ENCODE measurements at regions not wholly inside any gene's neighbourhood (a gene's known extent, or its start where the extent isn't known, plus 50 kb on each side); places are given as distances from the start of the nearest gene placed in this dataset.

DNA sequence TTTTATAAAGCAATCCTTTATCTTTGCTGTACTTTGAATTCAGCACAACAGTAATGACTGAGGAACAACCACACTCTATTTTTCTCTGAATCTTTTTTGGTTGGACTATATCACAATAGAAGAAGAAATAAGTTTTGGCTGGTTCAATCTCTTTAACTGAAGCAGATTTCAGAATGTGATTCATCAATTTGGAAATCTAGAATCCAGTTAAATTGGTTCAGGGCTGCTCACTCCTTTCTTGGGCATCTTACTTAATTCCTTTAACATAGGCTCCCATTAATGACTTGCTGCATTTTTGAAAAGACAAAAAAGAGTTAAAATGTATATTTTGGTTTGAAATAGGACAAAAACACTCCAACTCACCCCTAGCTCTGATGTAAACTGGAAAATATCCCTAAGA, 688.3 kb upstream of the NECTIN3 start:
- Histone ChIP-seq H3K27me3 (ENCODE audit: control insufficient read depth in 1 of 2, insufficient read depth in 2 of 2, low read length in 2 of 2) (no peaks in the 10 kb centered on the region), H3K9me3 (ENCODE audit: control insufficient read depth in 2 of 2, low read length in 2 of 2) (no peaks in the 10 kb centered on the region), H3K36me3 (ENCODE audit: control insufficient read depth in 2 of 2, insufficient read depth in 2 of 2, low read length in 2 of 2) (no peaks in the 10 kb centered on the region), H3K27ac (ENCODE audit: low read length) (no peak overlapping the region), H3K9ac (ENCODE audit: low read length in 2 of 2) (no peak overlapping the region), H3K4me1 (ENCODE audit: control insufficient read depth, insufficient read depth, low read length) (no peaks in the 10 kb centered on the region), H3K4me3 (ENCODE audit: low read length in 2 of 2) (no peak overlapping the region)

DNA sequence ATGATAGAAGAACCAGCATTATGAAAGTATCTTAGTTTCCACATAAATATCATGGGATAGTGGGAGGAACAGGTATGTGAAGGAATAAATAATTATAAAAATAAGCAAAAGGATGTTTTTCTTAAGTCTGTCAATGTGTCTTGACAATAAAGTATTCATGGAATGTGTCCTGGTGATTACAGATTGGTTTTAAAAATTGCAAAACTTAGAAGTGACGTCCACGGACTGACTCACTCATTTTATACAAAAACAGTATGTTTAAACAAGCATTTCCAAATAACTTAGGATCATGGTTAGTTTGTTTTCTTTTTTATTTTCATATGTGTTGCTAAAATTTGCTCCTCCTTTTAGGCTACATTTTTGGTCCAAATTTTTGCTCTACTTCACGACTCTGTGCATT, 687.0 kb upstream of the NECTIN3 start:
- H3K36me3 ChIP-seq (ENCODE audit: control insufficient read depth in 2 of 2, insufficient read depth in 2 of 2, low read length in 2 of 2) = no peaks in the 10 kb centered on the region
- no peaks in the 10 kb centered on the region for H3K9me3 ChIP-seq (ENCODE audit: control insufficient read depth in 2 of 2, low read length in 2 of 2)
- no peak overlapping the region for H3K9ac ChIP-seq (ENCODE audit: low read length in 2 of 2)
- H3K4me1 ChIP-seq (ENCODE audit: control insufficient read depth, insufficient read depth, low read length) = no peaks in the 10 kb centered on the region
- no peak overlapping the region for H3K27ac ChIP-seq (ENCODE audit: low read length)
- no peak overlapping the region for H3K4me3 ChIP-seq (ENCODE audit: low read length in 2 of 2)
- no peaks in the 10 kb centered on the region for H3K27me3 ChIP-seq (ENCODE audit: control insufficient read depth in 1 of 2, insufficient read depth in 2 of 2, low read length in 2 of 2)

DNA sequence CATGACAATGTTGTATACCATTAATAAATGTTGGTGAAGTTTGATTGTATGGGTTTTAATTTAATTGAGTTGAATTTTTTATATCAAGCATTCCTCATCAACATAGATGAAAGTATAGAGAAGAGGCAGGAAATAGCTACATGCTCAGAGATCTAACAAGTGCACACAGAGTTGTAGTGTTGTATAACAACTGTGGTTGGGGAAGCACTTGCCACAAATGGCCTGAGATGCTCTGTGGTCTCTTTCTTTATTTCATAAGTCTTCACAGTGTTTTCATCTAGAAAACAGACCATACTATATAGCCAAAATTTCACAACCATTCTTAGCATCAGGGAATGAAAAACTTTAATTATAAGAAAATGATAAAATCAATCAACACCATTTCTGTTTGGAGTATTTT, 682.6 kb upstream of the NECTIN3 start:
- Histone ChIP-seq H3K27me3 (ENCODE audit: control insufficient read depth in 1 of 2, insufficient read depth in 2 of 2, low read length in 2 of 2) (no peaks in the 10 kb centered on the region), H3K27ac (ENCODE audit: low read length) (no peak overlapping the region), H3K4me1 (ENCODE audit: control insufficient read depth, insufficient read depth, low read length) (no peaks in the 10 kb centered on the region), H3K36me3 (ENCODE audit: control insufficient read depth in 2 of 2, insufficient read depth in 2 of 2, low read length in 2 of 2) (no peaks in the 10 kb centered on the region), H3K4me3 (ENCODE audit: low read length in 2 of 2) (no peak overlapping the region), H3K9ac (ENCODE audit: low read length in 2 of 2) (no peak overlapping the region), H3K9me3 (ENCODE audit: control insufficient read depth in 2 of 2, low read length in 2 of 2) (no peaks in the 10 kb centered on the region)

DNA sequence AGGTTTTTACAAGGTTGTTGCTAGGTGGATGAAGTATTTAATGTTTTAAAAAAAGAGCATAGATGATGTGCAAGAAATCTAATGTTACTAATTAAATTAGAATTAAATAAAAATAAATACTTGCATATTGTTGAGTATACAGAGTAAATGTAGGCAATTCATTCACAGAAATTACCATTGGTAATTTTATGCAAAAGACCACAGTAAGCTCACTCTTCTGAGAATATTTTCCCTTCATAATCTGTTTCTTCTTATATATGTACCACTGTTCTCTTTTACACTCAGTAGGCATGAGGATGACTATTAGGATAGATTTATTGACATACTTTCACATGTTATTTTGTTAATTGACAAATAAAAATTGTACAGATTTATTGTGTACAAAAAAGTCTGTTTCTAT, 681.2 kb upstream of the NECTIN3 start:
- H3K4me1 ChIP-seq (ENCODE audit: control insufficient read depth, insufficient read depth, low read length) = no peaks in the 10 kb centered on the region
- no peaks in the 10 kb centered on the region for H3K9me3 ChIP-seq (ENCODE audit: control insufficient read depth in 2 of 2, low read length in 2 of 2)
- H3K9ac ChIP-seq (ENCODE audit: low read length in 2 of 2) = no peak overlapping the region
- H3K4me3 ChIP-seq (ENCODE audit: low read length in 2 of 2) = no peak overlapping the region
- no peaks in the 10 kb centered on the region for H3K36me3 ChIP-seq (ENCODE audit: control insufficient read depth in 2 of 2, insufficient read depth in 2 of 2, low read length in 2 of 2)
- no peak overlapping the region for H3K27ac ChIP-seq (ENCODE audit: low read length)
- no peaks in the 10 kb centered on the region for H3K27me3 ChIP-seq (ENCODE audit: control insufficient read depth in 1 of 2, insufficient read depth in 2 of 2, low read length in 2 of 2)

DNA sequence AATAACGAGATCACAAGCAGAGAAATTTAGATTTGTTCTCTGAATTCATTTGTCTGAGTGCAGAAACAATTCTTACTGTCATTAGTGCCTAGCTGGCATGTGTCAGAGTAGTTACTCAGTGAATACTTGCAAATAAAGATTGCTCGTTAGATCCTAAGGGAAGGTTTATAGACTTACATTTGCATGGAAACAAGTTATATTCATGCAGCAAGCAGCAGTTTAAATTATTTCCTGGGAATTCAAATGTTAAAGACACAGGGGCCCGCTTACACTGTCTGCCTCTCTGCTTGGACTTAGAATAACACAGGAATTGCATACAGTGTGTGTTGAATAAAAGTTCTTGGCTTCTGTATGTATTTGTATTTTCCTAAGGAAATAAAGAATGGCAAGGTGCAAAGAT, 680.6 kb upstream of the NECTIN3 start:
- H3K9me3 ChIP-seq (ENCODE audit: control insufficient read depth in 2 of 2, low read length in 2 of 2) = no peaks in the 10 kb centered on the region
- H3K9ac ChIP-seq (ENCODE audit: low read length in 2 of 2) = no peak overlapping the region
- no peaks in the 10 kb centered on the region for H3K36me3 ChIP-seq (ENCODE audit: control insufficient read depth in 2 of 2, insufficient read depth in 2 of 2, low read length in 2 of 2)
- no peak overlapping the region for H3K27ac ChIP-seq (ENCODE audit: low read length)
- H3K4me1 ChIP-seq (ENCODE audit: control insufficient read depth, insufficient read depth, low read length) = no peaks in the 10 kb centered on the region
- H3K27me3 ChIP-seq (ENCODE audit: control insufficient read depth in 1 of 2, insufficient read depth in 2 of 2, low read length in 2 of 2) = no peaks in the 10 kb centered on the region
- no peak overlapping the region for H3K4me3 ChIP-seq (ENCODE audit: low read length in 2 of 2)

DNA sequence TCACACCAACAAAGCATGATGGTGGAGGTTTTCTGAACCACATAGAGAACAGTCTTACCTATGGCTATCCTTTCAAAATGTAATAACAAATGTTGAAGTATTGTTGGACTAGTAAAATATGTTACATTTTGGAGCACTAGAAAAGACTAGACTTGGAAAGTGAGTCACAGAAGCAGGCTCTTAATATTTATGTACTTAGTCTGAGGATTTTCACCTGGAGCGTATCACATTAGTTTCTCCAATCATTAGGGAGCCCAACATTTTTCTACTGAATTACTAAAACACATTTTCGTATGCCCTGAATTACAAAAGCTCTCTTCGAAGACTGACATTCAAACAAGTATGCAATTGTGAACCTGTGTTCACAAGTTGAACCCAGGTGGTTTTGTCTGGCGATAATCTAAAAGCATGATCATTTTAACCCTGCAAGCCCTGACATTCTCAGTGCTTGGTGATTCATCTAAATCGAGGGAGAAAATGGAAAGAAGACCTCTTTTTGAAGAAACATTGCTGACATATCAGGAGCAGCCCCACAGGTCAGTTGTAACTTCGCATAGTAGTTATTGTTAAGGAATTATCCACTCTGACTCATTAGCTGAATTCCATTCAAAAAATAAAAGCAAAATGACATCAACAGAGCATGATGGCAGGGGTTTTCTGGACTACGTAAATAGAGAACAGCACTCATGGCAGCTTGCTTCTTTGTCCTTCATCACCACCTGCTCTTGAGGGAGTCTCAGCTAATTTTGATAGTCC, 679.8 kb upstream of the NECTIN3 start:
- H3K4me1 ChIP-seq (ENCODE audit: control insufficient read depth, insufficient read depth, low read length) = no peaks in the 10 kb centered on the region
- H3K9me3 ChIP-seq (ENCODE audit: control insufficient read depth in 2 of 2, low read length in 2 of 2) = no peaks in the 10 kb centered on the region
- no peak overlapping the region for H3K27ac ChIP-seq (ENCODE audit: low read length)
- H3K27me3 ChIP-seq (ENCODE audit: control insufficient read depth in 1 of 2, insufficient read depth in 2 of 2, low read length in 2 of 2) = no peaks in the 10 kb centered on the region
- no peak overlapping the region for H3K9ac ChIP-seq (ENCODE audit: low read length in 2 of 2)
- no peaks in the 10 kb centered on the region for H3K36me3 ChIP-seq (ENCODE audit: control insufficient read depth in 2 of 2, insufficient read depth in 2 of 2, low read length in 2 of 2)
- no peak overlapping the region for H3K4me3 ChIP-seq (ENCODE audit: low read length in 2 of 2)

DNA sequence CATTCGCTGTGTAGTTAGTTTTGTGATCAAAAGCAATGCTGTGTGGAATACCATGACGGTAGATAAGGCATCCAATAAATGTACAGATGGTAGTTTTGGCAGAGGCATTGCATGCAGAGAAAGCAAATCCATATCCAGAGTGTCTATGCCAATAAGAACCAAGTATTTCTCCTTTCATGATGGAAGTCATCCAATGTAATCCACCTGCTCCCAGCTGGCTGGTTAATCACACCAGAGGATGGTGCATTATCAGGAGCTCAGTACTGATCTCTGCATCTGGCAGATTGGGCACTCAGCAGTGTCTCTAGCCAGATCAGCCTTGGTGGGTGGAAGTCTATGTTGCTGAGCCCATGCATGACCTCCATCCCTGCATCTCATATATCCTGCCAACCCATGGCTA, 677.7 kb upstream of the NECTIN3 start:
- H3K27ac ChIP-seq (ENCODE audit: low read length) = no peak overlapping the region
- no peaks in the 10 kb centered on the region for H3K27me3 ChIP-seq (ENCODE audit: control insufficient read depth in 1 of 2, insufficient read depth in 2 of 2, low read length in 2 of 2)
- H3K36me3 ChIP-seq (ENCODE audit: control insufficient read depth in 2 of 2, insufficient read depth in 2 of 2, low read length in 2 of 2) = no peaks in the 10 kb centered on the region
- H3K4me1 ChIP-seq (ENCODE audit: control insufficient read depth, insufficient read depth, low read length) = no peaks in the 10 kb centered on the region
- no peaks in the 10 kb centered on the region for H3K9me3 ChIP-seq (ENCODE audit: control insufficient read depth in 2 of 2, low read length in 2 of 2)
- no peak overlapping the region for H3K9ac ChIP-seq (ENCODE audit: low read length in 2 of 2)
- H3K4me3 ChIP-seq (ENCODE audit: low read length in 2 of 2) = no peak overlapping the region

DNA sequence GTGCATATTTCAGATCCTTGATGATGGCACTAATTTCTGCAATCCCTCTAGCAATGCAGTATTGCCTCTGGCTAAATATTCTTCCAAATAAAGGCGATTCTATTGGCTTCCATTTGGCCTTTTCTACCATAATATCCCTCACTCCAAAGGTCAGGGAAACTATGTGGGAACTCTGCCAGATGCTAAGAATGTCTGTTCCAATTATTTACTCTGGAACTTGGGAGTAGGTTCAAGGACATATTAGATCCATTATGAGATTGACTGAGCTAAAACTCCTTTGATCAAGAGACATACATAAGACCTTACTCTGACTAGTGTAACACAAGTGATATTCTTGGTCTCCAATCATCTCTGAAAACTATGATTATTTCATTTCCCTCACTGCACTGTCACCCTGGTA, 674.5 kb upstream of the NECTIN3 start:
- H3K27me3 ChIP-seq (ENCODE audit: control insufficient read depth in 1 of 2, insufficient read depth in 2 of 2, low read length in 2 of 2) = no peaks in the 10 kb centered on the region
- no peak overlapping the region for H3K9ac ChIP-seq (ENCODE audit: low read length in 2 of 2)
- H3K27ac ChIP-seq (ENCODE audit: low read length) = no peak overlapping the region
- H3K9me3 ChIP-seq (ENCODE audit: control insufficient read depth in 2 of 2, low read length in 2 of 2) = no peaks in the 10 kb centered on the region
- H3K4me3 ChIP-seq (ENCODE audit: low read length in 2 of 2) = no peak overlapping the region
- no peaks in the 10 kb centered on the region for H3K4me1 ChIP-seq (ENCODE audit: control insufficient read depth, insufficient read depth, low read length)
- no peaks in the 10 kb centered on the region for H3K36me3 ChIP-seq (ENCODE audit: control insufficient read depth in 2 of 2, insufficient read depth in 2 of 2, low read length in 2 of 2)

DNA sequence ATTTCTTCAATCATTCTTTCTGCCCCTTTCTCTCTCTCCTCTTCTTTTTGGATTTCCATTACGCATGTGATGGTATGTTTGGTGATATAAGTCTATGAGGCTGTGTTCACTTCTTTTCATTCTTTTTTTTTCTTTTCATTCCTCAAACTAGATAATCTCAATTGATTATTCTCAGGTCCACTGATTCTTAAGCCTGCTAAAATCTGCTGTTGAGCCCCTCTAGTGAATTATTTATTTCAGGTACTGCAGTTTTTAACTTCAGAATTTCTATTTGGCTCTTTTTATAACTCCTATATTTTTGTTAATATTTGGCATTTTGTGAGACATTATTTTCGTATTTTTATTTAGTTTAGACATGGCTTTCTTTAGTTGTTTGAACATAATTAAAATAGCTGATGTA, 671.3 kb upstream of the NECTIN3 start:
- no peaks in the 10 kb centered on the region for H3K9me3 ChIP-seq (ENCODE audit: control insufficient read depth in 2 of 2, low read length in 2 of 2)
- no peak overlapping the region for H3K4me3 ChIP-seq (ENCODE audit: low read length in 2 of 2)
- no peaks in the 10 kb centered on the region for H3K4me1 ChIP-seq (ENCODE audit: control insufficient read depth, insufficient read depth, low read length)
- no peak overlapping the region for H3K27ac ChIP-seq (ENCODE audit: low read length)
- H3K9ac ChIP-seq (ENCODE audit: low read length in 2 of 2) = no peak overlapping the region
- no peaks in the 10 kb centered on the region for H3K27me3 ChIP-seq (ENCODE audit: control insufficient read depth in 1 of 2, insufficient read depth in 2 of 2, low read length in 2 of 2)
- H3K36me3 ChIP-seq (ENCODE audit: control insufficient read depth in 2 of 2, insufficient read depth in 2 of 2, low read length in 2 of 2) = no peaks in the 10 kb centered on the region

DNA sequence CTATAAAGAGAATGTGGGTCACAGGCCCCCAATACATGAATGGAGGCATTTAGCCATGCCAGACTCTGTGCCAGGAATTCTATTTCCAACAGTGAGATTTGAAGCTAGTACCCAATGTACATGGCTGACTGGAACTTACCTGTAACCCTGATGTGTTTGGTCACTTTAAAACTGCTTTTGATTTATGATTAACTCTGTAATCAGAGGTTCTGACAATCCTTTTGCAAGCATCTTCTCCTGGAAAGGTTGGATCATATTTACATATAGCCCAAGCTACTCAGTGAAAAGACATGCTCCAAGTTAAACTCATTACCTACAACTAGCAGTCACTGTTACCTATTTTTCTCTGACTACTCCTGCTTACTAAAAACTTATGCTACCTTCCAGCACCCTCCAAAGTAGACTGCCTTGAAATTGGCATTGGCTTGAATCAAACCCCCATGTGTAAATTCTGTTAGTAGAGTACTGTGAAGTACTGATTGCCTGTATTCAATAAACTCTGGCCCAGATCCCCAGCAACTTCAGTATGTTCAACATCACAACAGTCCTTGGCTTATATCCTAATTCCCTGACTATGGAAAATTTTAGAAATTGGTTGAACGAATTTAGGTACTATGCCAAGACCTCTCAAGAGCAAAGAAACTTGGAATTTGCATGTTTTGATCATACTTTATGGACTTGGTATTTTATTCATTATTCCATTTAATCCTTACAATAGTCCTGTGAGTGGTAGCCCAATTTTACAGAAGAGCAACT, 665.6 kb upstream of the NECTIN3 start:
- Histone ChIP-seq H3K9ac (ENCODE audit: low read length in 2 of 2) (no peak overlapping the region), H3K27me3 (ENCODE audit: control insufficient read depth in 1 of 2, insufficient read depth in 2 of 2, low read length in 2 of 2) (no peaks in the 10 kb centered on the region), H3K9me3 (ENCODE audit: control insufficient read depth in 2 of 2, low read length in 2 of 2) (no peaks in the 10 kb centered on the region), H3K4me1 (ENCODE audit: control insufficient read depth, insufficient read depth, low read length) (no peaks in the 10 kb centered on the region), H3K36me3 (ENCODE audit: control insufficient read depth in 2 of 2, insufficient read depth in 2 of 2, low read length in 2 of 2) (no peaks in the 10 kb centered on the region), H3K4me3 (ENCODE audit: low read length in 2 of 2) (no peak overlapping the region), H3K27ac (ENCODE audit: low read length) (no peak overlapping the region)

DNA sequence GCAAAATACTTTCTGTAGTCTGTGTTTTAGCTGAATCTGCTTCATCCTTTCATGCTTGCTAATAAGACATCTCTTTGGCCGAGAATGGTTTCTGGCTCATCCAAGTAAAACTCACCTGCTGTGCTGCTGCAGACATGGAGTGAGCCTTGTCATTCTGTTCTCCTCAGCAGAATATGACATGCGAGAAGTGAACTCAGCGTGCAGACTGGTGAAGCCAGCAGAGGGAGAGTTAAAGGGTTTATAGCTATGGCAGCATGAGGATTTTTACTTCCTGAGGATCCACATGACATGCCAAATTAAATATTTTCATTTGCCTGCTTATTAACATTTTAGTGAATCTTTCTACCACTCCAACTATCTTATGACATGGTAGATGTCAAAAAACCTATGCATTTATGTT, 658.4 kb upstream of the NECTIN3 start:
- Histone ChIP-seq H3K36me3 (ENCODE audit: control insufficient read depth in 2 of 2, insufficient read depth in 2 of 2, low read length in 2 of 2) (no peaks in the 10 kb centered on the region), H3K4me3 (ENCODE audit: low read length in 2 of 2) (no peak overlapping the region)

More for the DNA sequence above, 658.4 kb upstream of the NECTIN3 start:
- Histone ChIP-seq H3K27ac (ENCODE audit: low read length) (no peak overlapping the region), H3K9ac (ENCODE audit: low read length in 2 of 2) (no peak overlapping the region), H3K27me3 (ENCODE audit: control insufficient read depth in 1 of 2, insufficient read depth in 2 of 2, low read length in 2 of 2) (no peaks in the 10 kb centered on the region), H3K4me1 (ENCODE audit: control insufficient read depth, insufficient read depth, low read length) (no peaks in the 10 kb centered on the region), H3K9me3 (ENCODE audit: control insufficient read depth in 2 of 2, low read length in 2 of 2) (no peaks in the 10 kb centered on the region)

Measured in stomach smooth muscle (tissue), 2 donors.